ENCODE measurements at regions not wholly inside any gene's neighbourhood (a gene's known extent, or its start where the extent isn't known, plus 50 kb on each side); places are given as distances from the start of the nearest gene placed in this dataset.
"Not testable (repeated sequence)": the region's sequence is repeated elsewhere in the genome, so short reads cannot be mapped to it uniquely, and the experiment has no call there.

- Mint-ChIP-seq H3K36me3 (ENCODE audit: low read depth) (no peaks in the 10 kb centered on the region), H3K4me1 (peaks cover 51% of the 10 kb centered on the region), H3K27me3 (ENCODE audit: low read depth) (peaks cover 97% of the 10 kb centered on the region), H3K9me3 (peaks cover 2% of the 10 kb centered on the region), H3K4me3 (peak overlapping the region; percentile 70 to 81 (median 75)), H3K27ac (no peak overlapping the region)
- TF ChIP-seq CTCF (IDR thresholded peaks at IDR 0.05; ENCODE audit: unreplicated experiment in 3 of 3) = no peak
Measured at GRCh38 chr6:27669295-27669623, 196.4 kb upstream of the ZNF184 start.

- H3K27me3 Mint-ChIP-seq (ENCODE audit: low read depth) = peaks cover 91% of the 10 kb centered on the region
- TF ChIP-seq CTCF (IDR thresholded peaks at IDR 0.05; ENCODE audit: unreplicated experiment in 3 of 3) = no peak
- peaks cover 51% of the 10 kb centered on the region for H3K4me1 Mint-ChIP-seq
- H3K27ac Mint-ChIP-seq = no peak overlapping the region
- no peaks in the 10 kb centered on the region for H3K36me3 Mint-ChIP-seq (ENCODE audit: low read depth)
- peaks cover 2% of the 10 kb centered on the region for H3K9me3 Mint-ChIP-seq
- peak overlapping the region; percentile 70 to 81 (median 75) for H3K4me3 Mint-ChIP-seq
Measured at GRCh38 chr6:27668442-27669294, 195.8 kb upstream of the ZNF184 start.

- peak overlapping the region; percentile 70 to 81 (median 75) for H3K4me3 Mint-ChIP-seq
- H3K4me1 Mint-ChIP-seq = peaks cover 50% of the 10 kb centered on the region
- H3K9me3 Mint-ChIP-seq = peaks cover 2% of the 10 kb centered on the region
- no peak overlapping the region for H3K27ac Mint-ChIP-seq
- H3K36me3 Mint-ChIP-seq (ENCODE audit: low read depth) = no peaks in the 10 kb centered on the region
- TF ChIP-seq CTCF (IDR thresholded peaks at IDR 0.05; ENCODE audit: unreplicated experiment in 3 of 3) = no peak
- peaks cover 88% of the 10 kb centered on the region for H3K27me3 Mint-ChIP-seq (ENCODE audit: low read depth)
Measured at GRCh38 chr6:27667657-27668441, 194.9 kb upstream of the ZNF184 start.

- H3K36me3 Mint-ChIP-seq (ENCODE audit: low read depth) = no peaks in the 10 kb centered on the region
- H3K4me3 Mint-ChIP-seq = peak overlapping the region; percentile 70 to 81 (median 75)
- H3K4me1 Mint-ChIP-seq = peaks cover 44% of the 10 kb centered on the region
- H3K9me3 Mint-ChIP-seq = peaks cover 2% of the 10 kb centered on the region
- H3K27ac Mint-ChIP-seq = no peak overlapping the region
- no peak for TF ChIP-seq CTCF (IDR thresholded peaks at IDR 0.05; ENCODE audit: unreplicated experiment in 3 of 3)
- peaks cover 86% of the 10 kb centered on the region for H3K27me3 Mint-ChIP-seq (ENCODE audit: low read depth)
Measured at GRCh38 chr6:27667016-27667656, 194.2 kb upstream of the ZNF184 start.

GRCh38 chr6:27662769-27663168, 189.9 kb upstream of the ZNF184 start:
- Mint-ChIP-seq H3K27ac (no peak overlapping the region), H3K4me1 (peaks cover 13% of the 10 kb centered on the region)

GRCh38 chr6:27662212-27662611, 189.3 kb upstream of the ZNF184 start:
- H3K4me1 Mint-ChIP-seq; H3K36me3 Mint-ChIP-seq (ENCODE audit: low read depth); H3K4me3 Mint-ChIP-seq; H3K27ac Mint-ChIP-seq; H3K9me3 Mint-ChIP-seq: not testable (repeated sequence)
- peaks cover 42% of the 10 kb centered on the region for H3K27me3 Mint-ChIP-seq (ENCODE audit: low read depth)

More at GRCh38 chr6:27662769-27663168, 189.9 kb upstream of the ZNF184 start:
- no peak for TF ChIP-seq CTCF (IDR thresholded peaks at IDR 0.05; ENCODE audit: unreplicated experiment in 3 of 3)
- H3K36me3 Mint-ChIP-seq (ENCODE audit: low read depth) = no peaks in the 10 kb centered on the region
- peaks cover 48% of the 10 kb centered on the region for H3K27me3 Mint-ChIP-seq (ENCODE audit: low read depth)
- H3K4me3 Mint-ChIP-seq = no peak overlapping the region
- H3K9me3 Mint-ChIP-seq = no peaks in the 10 kb centered on the region

GRCh38 chr6:27653143-27653825, 180.4 kb upstream of the ZNF184 start:
- H3K27ac Mint-ChIP-seq; H3K4me3 Mint-ChIP-seq; H3K36me3 Mint-ChIP-seq (ENCODE audit: low read depth); H3K4me1 Mint-ChIP-seq; H3K9me3 Mint-ChIP-seq: not testable (repeated sequence)
- peaks cover 10% of the 10 kb centered on the region for H3K27me3 Mint-ChIP-seq (ENCODE audit: low read depth)
